ENCODE measurements at regions not wholly inside any gene's neighbourhood (a gene's known extent, or its start where the extent isn't known, plus 50 kb on each side); places are given as distances from the start of the nearest gene placed in this dataset.

GRCh38 chr13:106623799-106624460, 56.0 kb upstream of the ARGLU1 start:
- H3K27ac ChIP-seq, result no peak overlapping the region
- no peak for TF ChIP-seq ZFX (IDR thresholded peaks at IDR 0.05)

GRCh38 chr13:106621833-106622232, 53.9 kb upstream of the ARGLU1 start:
- no peak overlapping the region for H3K27ac ChIP-seq
- no peak for TF ChIP-seq ZFX (IDR thresholded peaks at IDR 0.05)
- TF ChIP-seq CTCF (conservative IDR thresholded peaks at IDR 0.05), result no peak

- TF ChIP-seq ZFX (IDR thresholded peaks at IDR 0.05) (no peak), CTCF (conservative IDR thresholded peaks at IDR 0.05) (peak; percentile 85)
- no peak overlapping the region for H3K27ac ChIP-seq
Measured at GRCh38 chr13:106619688-106620555, 52.0 kb upstream of the ARGLU1 start.

All from C4-2B (cell line).